ENCODE measurements at regions not wholly inside any gene's neighbourhood (a gene's known extent, or its start where the extent isn't known, plus 50 kb on each side); places are given as distances from the start of the nearest gene placed in this dataset.

GRCh38 chr7:25553580-25554291 is 325.4 kb upstream of the NPVF start:
- no peak for DNase-seq (ENCODE audit: low spot score)

- DNase-seq (ENCODE audit: low spot score) = no peak
Observed at GRCh38 chr7:25557379-25557917, 329.2 kb upstream of the NPVF start.

GRCh38 chr7:25557930-25558329 is 329.6 kb upstream of the NPVF start:
- DNase-seq (ENCODE audit: low spot score) = no peak

GRCh38 chr7:25558605-25559004 is 330.3 kb upstream of the NPVF start:
- DNase-seq (ENCODE audit: low spot score) = no peak

GRCh38 chr7:25559581-25560367 is 331.5 kb upstream of the NPVF start:
- DNase-seq (ENCODE audit: low spot score) = no peak

- DNase-seq (ENCODE audit: low spot score) = no peak
Observed at GRCh38 chr7:25562673-25563182, 334.4 kb upstream of the NPVF start.

- DNase-seq (ENCODE audit: low spot score) = no peak
Observed at GRCh38 chr7:25565002-25565401, 336.7 kb upstream of the NPVF start.

- DNase-seq (ENCODE audit: low spot score) = peak; percentile 71
Observed at GRCh38 chr7:25565949-25566348, 337.7 kb upstream of the NPVF start.

GRCh38 chr7:25567430-25567829 is 339.1 kb upstream of the NPVF start:
- DNase-seq (ENCODE audit: low spot score) = no peak

GRCh38 chr7:25569765-25570164 is 341.5 kb upstream of the NPVF start:
- no peak for DNase-seq (ENCODE audit: low spot score)

GRCh38 chr7:25572423-25572822 is 344.1 kb upstream of the NPVF start:
- no peak for DNase-seq (ENCODE audit: low spot score)

- no peak for DNase-seq (ENCODE audit: low spot score)
Observed at GRCh38 chr7:25574828-25575227, 346.5 kb upstream of the NPVF start.

GRCh38 chr7:25575634-25576033 is 347.3 kb upstream of the NPVF start:
- no peak for DNase-seq (ENCODE audit: low spot score)

- no peak for DNase-seq (ENCODE audit: low spot score)
Observed at GRCh38 chr7:25578991-25579777, 350.9 kb upstream of the NPVF start.

- no peak for DNase-seq (ENCODE audit: low spot score)
Observed at GRCh38 chr7:25579778-25580075, 351.4 kb upstream of the NPVF start.

GRCh38 chr7:25580141-25580540 is 351.9 kb upstream of the NPVF start:
- DNase-seq (ENCODE audit: low spot score) = no peak

GRCh38 chr7:25583621-25584020 is 355.3 kb upstream of the NPVF start:
- no peak for DNase-seq (ENCODE audit: low spot score)

- DNase-seq (ENCODE audit: low spot score) = no peak
Observed at GRCh38 chr7:25584112-25584938, 356.0 kb upstream of the NPVF start.

GRCh38 chr7:25586513-25586912 is 358.2 kb upstream of the NPVF start:
- DNase-seq (ENCODE audit: low spot score) = no peak

GRCh38 chr7:25594122-25594521 is 365.8 kb upstream of the NPVF start:
- no peak for DNase-seq (ENCODE audit: low spot score)

GRCh38 chr7:25594728-25595127 is 366.4 kb upstream of the NPVF start:
- no peak for DNase-seq (ENCODE audit: low spot score)

- DNase-seq (ENCODE audit: low spot score) = no peak
Observed at GRCh38 chr7:25595996-25596395, 367.7 kb upstream of the NPVF start.
